GM19455 (cell line): ENCODE measurements at regions not wholly inside any gene's neighbourhood (a gene's known extent, or its start where the extent isn't known, plus 50 kb on each side); places are given as distances from the start of the nearest gene placed in this dataset.
"Not testable (repeated sequence)": the region's sequence is repeated elsewhere in the genome, so short reads cannot be mapped to it uniquely, and the experiment has no call there.

Experiments used
- ATAC-seq: cut with Tn5 transposase; IDR thresholded peaks from one replicate; pipeline ENCODE4 v1.9.1; 2021; ENCODE audit not compliant: unreplicated experiment

DNA sequence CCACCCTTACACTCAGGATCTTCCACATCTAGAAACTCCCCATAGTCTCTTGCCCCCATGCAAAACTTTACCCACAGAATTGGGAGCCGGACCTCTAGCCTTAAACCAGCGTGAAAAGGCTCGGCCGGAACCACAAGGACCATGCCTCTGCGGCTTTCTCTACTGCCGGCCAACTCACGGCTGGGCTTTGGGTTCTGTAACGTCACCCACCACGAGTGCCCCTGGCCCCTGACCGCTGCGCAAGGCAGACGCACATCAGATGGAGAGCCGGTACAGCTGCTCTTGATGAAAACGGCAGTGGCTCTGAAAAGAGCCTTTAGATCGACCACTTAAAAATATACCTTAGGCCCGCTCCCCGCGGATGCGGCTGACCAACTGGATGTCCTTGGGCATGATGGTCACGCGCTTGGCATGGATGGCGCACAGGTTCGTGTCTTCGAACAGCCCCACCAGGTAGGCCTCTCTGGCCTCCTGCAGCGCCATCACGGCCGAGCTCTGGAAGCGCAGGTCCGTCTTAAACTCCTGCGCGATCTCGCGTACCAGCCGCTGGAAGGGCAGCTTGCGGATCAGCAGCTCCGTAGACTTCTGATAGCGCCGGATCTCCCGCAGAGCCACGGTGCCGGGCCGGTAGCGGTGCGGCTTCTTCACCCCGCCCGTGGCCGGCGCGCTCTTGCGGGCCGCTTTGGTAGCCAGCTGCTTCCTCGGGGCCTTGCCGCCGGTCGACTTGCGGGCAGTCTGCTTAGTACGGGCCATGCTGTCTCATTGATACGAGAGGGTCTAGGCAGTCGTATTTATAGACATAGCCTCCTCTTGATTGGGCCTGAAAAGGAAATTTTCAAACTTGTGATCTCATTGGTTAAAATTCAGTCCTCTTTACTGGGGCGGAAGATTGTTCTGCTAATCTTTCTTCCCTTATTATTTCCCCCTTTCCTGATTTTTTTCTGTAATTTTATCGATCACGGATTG is 66.3 kb downstream of the FAM72C start:
- not testable (repeated sequence) for ATAC-seq

DNA sequence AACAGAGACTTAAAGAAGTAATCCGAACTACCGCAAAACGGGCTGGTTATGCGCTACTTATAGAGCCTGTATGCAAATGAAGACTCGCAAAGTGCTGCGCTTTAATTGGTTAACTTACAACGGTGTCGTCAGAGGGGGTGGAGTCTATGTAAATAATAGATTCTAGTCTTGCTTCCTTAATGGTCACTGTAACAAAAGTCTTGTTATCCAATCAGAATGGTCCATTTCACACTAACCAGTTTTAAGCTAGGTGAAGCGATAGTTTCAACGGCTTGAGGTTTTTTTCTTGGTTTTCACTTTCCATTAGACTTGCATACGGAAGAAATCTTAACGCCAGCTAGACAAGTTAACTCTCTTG is 67.2 kb downstream of the FAM72C start:
- ATAC-seq: not testable (repeated sequence)

DNA sequence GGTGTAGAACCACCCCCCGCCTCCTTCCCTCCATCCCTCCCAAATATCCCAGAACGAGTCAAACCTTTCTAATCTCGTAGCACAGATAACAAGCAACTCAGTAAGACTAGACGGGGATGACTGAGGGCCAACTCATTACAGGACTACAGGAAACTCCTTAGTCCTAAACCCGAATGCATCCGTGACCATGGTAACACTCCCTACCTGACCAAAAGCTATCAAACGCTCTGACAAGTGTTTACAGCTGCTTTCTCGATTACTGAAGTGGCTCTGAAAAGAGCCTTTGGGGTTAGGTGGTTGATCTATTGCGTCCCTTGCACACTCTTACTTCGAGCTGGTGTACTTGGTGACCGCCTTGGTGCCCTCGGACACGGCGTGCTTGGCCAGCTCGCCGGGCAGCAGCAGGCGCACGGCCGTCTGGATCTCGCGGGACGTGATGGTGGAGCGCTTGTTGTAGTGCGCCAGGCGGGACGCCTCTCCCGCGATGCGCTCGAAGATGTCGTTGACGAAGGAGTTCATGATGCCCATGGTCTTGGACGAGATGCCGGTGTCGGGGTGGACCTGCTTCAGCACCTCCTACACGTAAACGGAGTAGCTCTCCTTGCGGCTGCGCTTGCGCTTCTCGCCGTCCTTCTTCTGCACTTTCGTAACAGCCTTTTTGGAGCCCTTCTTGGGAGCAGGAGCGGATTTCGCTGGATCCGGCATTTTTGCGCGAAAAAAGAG is 67.7 kb downstream of the FAM72C start:
- ATAC-seq: not testable (repeated sequence)

DNA sequence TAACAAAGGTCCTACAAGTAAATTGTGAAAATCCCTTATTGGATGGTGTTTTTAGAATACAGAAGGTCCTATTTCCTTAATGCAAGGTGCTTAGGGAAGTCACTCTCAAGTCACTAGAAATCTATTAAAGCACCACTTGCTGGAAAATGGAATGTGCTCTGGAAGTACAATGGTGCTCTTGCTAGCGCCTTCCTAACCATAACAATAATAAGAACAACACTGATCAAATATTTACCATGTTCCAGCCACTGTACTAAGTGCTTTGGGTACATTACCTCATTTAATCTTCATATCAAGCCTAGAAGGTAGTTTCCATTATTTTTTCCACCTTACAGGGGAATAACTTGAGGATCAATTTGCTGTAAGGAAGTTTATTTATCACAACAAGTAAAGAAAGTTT is 75.4 kb downstream of the FAM72C start:
- not testable (repeated sequence) for ATAC-seq

GRCh38 chr1:143884932-143885574 is 86.7 kb downstream of the FAM72C start:
- ATAC-seq: peak; percentile 92

- peak; percentile 88 for ATAC-seq
These were observed 87.3 kb downstream of the FAM72C start for GRCh38 chr1:143884532-143884931.

DNA sequence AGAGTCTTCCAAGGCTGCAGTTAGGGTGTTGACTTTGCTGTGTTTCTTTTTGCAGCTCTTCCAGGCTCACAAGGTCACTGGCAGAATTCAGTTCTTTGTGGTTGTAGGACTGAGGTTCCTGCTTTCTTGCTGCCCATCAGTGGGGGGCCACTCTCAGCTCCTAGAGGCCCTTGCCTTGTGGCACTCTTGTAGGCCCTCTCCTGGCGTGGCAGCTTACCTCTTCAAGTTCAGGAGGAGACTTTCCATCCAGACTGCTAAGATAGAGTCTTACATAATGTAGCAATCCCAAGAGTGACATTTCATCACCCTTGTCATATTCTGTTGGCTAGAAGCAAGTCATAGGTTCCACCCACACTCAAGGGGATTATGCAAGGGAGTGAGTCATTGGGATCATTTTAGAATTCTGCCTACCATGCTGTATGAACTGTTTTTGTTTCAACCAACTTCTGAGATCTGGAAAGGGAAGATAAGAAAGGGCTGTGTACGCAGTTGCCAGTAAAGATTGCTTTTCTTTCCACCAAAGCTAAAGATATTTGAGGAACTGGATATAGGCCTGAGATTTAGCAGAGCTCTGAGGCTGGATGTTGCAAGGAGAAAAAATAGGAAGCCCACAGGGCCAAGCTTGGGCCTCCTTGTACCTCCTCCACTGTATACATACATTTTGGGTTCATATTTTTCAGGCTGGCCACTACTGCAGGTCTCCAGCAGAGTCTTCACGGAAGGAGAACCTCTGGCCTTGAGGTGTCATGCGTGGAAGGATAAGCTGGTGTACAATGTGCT is 91.8 kb downstream of the FAM72C start:
- not testable (repeated sequence) for ATAC-seq

- not testable (repeated sequence) for ATAC-seq
These were observed 95.8 kb downstream of the FAM72C start for GRCh38 chr1:143875947-143876346.

DNA sequence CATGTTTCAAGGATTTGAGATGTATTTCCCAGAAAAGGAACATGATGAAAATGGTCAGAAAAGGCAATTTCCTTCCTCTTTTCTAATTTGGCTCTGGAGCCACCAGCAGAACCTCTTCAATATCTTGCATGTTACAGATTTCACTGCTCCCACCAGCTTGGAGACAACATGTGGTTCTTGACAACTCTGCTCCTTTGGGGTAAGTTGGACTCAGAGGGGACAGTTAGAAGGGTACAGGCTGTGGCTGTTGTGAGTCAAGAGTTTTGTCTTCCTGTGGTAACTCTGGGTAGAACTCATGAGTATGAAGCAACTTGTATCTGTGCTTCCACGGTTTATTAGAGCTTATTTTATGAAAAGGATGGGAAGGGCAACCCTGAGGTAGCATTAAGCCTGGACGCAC is 97.2 kb downstream of the FAM72C start:
- ATAC-seq: not testable (repeated sequence)

DNA sequence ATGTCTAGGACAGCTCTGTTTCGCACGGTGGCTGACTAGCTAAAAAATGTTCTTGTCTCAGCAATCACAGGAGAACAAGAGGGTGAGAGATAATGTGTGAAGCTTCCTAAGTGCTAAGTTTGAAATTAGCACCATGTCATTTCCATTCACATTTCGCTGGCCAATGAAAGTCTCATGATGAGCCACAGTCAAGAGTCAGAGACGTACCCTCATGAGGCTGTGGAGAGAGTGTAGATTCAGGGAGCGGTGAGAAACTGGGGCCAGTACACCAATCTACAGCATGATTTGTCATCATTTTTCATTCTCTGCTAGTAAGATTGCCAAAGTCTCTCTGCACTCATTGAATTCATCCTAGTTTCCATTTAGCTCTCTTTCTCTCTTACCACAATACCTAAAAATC is 98.1 kb downstream of the FAM72C start:
- ATAC-seq: not testable (repeated sequence)

DNA sequence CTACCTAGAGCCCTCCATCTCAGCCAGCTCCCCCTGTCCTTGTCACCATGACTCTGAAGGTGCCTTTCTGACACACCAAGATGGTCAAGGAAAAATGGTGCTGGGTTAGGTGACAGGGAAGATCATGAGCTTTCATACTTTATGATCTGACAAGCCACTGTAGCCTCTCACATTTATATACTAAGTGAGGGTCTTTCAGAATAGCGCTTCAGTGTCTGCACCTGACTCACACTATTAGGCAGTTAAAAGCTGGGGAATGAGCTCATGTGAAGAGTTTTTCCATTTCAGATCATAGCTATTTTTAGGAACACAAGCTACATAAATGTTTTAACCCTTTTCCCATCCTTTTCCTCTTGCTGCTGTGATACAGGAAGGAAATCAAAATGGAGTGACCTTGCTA is 101.4 kb downstream of the FAM72C start:
- ATAC-seq: not testable (repeated sequence)

DNA sequence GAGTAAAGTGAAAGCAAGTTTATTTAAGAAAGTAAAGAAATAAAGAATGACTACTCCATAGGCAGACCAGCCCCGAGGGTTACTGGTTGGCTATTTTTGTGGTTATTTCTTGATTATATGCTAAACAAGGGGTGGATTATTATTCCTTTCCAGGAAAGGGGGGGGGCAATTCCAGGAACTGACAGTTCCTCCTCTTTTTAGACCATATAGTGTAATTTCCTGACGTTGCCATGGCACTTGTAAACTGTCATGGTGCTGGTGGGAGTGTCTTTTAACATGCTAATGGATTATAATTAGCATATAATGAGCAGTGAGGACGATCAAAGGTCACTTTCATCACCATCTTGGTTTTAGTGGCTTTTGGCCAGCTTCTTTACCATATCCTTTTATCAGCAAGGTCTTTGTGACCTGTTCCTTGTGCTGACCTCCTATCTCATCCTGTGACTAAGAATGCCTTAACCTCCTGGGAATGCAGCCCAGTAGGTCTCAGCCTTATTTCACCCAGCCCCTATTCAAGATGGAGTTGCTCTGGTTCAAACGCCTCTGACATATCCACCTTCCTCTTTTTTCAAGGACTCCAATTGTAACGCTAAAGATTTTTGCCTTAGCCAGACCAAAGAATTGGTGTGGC is 104.1 kb downstream of the FAM72C start:
- not testable (repeated sequence) for ATAC-seq

DNA sequence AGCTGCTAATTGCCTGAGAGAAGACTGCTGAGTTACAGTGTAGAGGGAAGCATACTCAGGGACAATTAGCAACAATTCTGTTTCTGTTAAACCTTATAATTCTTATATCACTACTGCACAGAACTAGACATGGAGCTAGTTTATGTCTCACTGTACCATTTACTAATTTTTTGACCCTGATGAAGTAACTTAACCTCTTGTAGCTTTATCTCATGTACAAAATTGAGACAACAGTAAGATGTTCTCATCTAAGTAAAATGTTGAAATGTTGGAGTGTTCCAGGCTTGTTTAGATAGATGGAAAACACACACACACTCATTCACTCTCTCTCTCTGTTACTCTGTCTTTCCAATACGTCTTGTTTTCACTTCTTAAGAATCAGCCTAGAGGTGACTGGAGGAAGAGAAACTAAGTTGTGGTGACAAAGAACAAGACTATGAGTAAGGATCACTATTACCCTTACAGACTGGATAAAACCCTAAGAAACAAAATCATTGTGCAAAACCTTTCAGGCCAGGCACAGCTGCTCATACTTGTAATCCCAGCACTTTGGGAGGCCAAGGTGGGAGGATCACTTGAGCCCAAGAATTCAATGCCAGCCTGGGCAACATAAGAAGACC is 107.8 kb downstream of the FAM72C start:
- not testable (repeated sequence) for ATAC-seq

DNA sequence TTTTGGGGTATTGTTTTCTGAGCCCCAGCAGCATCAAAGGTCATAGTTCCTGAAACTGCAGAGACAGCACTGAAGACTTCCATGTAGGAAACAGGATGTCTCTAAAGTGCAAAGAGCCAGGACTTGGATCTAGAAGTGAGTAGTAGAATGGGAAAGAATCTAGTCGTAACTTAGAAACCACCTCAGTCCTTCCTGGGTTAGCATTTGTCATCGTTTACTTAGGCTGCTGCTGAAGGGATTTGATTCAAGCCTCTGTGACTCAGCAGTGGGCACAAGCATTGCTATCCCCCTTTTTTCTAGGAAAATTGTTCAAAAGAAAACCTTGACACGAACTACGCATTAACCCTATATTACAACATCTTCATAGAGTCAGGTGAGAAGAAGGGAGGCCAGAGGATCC is 109.1 kb downstream of the FAM72C start:
- ATAC-seq: not testable (repeated sequence)

- ATAC-seq: not testable (repeated sequence)
These were observed 110.5 kb downstream of the FAM72C start for GRCh38 chr1:143861306-143861705.

GRCh38 chr1:143855867-143856266 is 115.9 kb downstream of the FAM72C start:
- not testable (repeated sequence) for ATAC-seq

DNA sequence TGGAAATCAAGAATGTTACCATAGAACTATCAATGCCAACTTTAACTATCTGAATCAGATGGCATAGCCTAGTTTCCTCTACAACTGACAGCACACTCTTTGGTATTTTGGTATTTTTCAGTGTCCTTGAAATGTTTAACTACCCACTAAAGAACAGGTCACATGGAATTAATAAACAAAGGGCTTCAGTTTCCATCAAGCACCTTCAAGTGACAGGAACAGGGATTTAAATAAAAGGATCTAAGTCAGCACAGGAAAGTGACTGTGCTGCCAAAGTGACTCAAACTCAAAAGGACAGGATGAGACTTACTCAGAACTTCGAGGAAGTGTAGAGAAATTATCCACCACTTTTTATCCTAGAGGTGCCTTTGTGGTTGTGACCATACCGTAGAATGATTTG is 117.7 kb downstream of the FAM72C start:
- not testable (repeated sequence) for ATAC-seq

DNA sequence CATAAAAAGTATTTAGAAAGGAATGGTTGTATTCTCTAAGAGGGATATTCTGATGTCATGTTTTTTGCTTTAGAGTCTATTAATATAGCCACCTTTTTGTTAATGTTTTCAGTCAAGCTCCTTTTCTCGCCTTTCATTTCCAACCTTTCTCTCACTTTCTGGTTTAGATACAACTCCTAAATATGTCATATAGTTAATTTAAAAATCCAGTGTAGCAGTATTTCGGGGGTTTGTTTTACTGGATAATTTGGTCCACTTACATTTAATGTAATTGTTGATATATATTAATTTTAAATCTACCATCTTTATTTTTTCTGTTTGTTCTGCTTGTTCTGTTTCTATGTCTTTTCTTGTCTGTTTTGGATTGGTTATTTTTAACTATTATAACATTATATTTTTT is 121.1 kb downstream of the FAM72C start:
- ATAC-seq: not testable (repeated sequence)

- not testable (repeated sequence) for ATAC-seq
These were observed 122.9 kb downstream of the FAM72C start for GRCh38 chr1:143848859-143849258.

- ATAC-seq: not testable (repeated sequence)
These were observed 126.6 kb downstream of the FAM72C start for GRCh38 chr1:143845193-143845592.
